HEK293T (cell line): ENCODE measurements at regions not wholly inside any gene's neighbourhood (a gene's known extent, or its start where the extent isn't known, plus 50 kb on each side); places are given as distances from the start of the nearest gene placed in this dataset.
"Not testable (repeated sequence)": the region's sequence is repeated elsewhere in the genome, so short reads cannot be mapped to it uniquely, and the experiment has no call there.

Experiments used
- CTCF ChIA-PET: fragments of 350-600 bp; formaldehyde crosslinking; extraction: SDS; loops from one replicate; lab custom pipeline; 2021; ENCODE audit warnings: antibody characterized with exemption, inconsistent platforms; lab: Yijun Ruan, JAX
- POLR2A ChIA-PET: fragments of 350-600 bp; formaldehyde crosslinking; extraction: SDS; loops from one replicate; lab custom pipeline; 2020; ENCODE audit warnings: antibody characterized with exemption, inconsistent platforms; lab: Yijun Ruan, JAX
- DNase-seq: peaks from one replicate; pipeline ENCODE4 v3.0.0; 2012; ENCODE audit warnings: mixed read lengths; ENCODE audit errors: extremely low spot score
- ARNT ChIP-seq: fragments of 450-650 bp; IDR thresholded peaks from 2 replicates; pipeline ENCODE4 v1.6.1; 2017; ENCODE audit warnings: mild to moderate bottlenecking
- BHLHE40 ChIP-seq: fragments of 450-650 bp; IDR thresholded peaks from 2 replicates; pipeline ENCODE4 v1.6.1; 2016; ENCODE audit warnings: mild to moderate bottlenecking, moderate library complexity, borderline replicate concordance
- CTBP1 ChIP-seq: fragments of 450-650 bp; IDR thresholded peaks from 2 replicates; pipeline ENCODE4 v1.6.1; 2016; ENCODE audit warnings: borderline replicate concordance
- ELF4 ChIP-seq: fragments of 450-650 bp; IDR thresholded peaks from 2 replicates; pipeline ENCODE4 v1.6.1; 2017; ENCODE audit warnings: antibody characterized with exemption
- FOXA1 ChIP-seq: fragments of 450-650 bp; IDR thresholded peaks from 2 replicates; pipeline ENCODE4 v1.6.1; 2016; ENCODE audit warnings: mild to moderate bottlenecking
- FOXK2 ChIP-seq: fragments of 450-650 bp; IDR thresholded peaks from 2 replicates; pipeline ENCODE4 v1.6.1; 2016; ENCODE audit warnings: mild to moderate bottlenecking
- FOXM1 ChIP-seq: fragments of 450-650 bp; IDR thresholded peaks from 2 replicates; pipeline ENCODE4 v1.6.1; 2017; ENCODE audit warnings: mild to moderate bottlenecking, borderline replicate concordance
- HDGF ChIP-seq: fragments of 450-650 bp; IDR thresholded peaks from 2 replicates; pipeline ENCODE4 v1.6.1; 2017; ENCODE audit warnings: antibody characterized with exemption, borderline replicate concordance
- L3MBTL2 ChIP-seq: fragments of 450-650 bp; conservative IDR thresholded peaks from 2 replicates; pipeline ENCODE4 v1.6.1; 2016; ENCODE audit warnings: mild to moderate bottlenecking
- LEF1 ChIP-seq: fragments of 450-650 bp; IDR thresholded peaks from 2 replicates; pipeline ENCODE4 v1.6.1; 2017; ENCODE audit warnings: mild to moderate bottlenecking, borderline replicate concordance
- NFRKB ChIP-seq: fragments of 450-650 bp; IDR thresholded peaks from 2 replicates; pipeline ENCODE4 v1.6.1; 2016; ENCODE audit warnings: mild to moderate bottlenecking, moderate library complexity
- PKNOX1 ChIP-seq: fragments of 450-650 bp; IDR thresholded peaks from 2 replicates; pipeline ENCODE4 v1.6.1; 2016
- SP1 ChIP-seq: fragments of 450-650 bp; IDR thresholded peaks from 2 replicates; pipeline ENCODE4 v1.6.1; 2017
- SUZ12 ChIP-seq: fragments of 450-650 bp; IDR thresholded peaks from 2 replicates; pipeline ENCODE4 v1.6.1; 2016; ENCODE audit warnings: mild to moderate bottlenecking
- TARDBP ChIP-seq: fragments of 450-650 bp; IDR thresholded peaks from 2 replicates; pipeline ENCODE4 v1.6.1; 2016
- ZNF384 ChIP-seq: fragments of 450-650 bp; IDR thresholded peaks from 2 replicates; pipeline ENCODE4 v1.6.1; 2016

GRCh38 chrX:94831364-94831763, 1157.4 kb downstream of the FAM133A start:
- CTCF ChIA-PET: no interaction called here
- TF ChIP-seq PKNOX1: no peak
- no peak for TF ChIP-seq FOXM1
- no peak for TF ChIP-seq HDGF
- TF ChIP-seq NFRKB: no peak
- no peak for DNase-seq
- POLR2A ChIA-PET: no interaction called here

- DNase-seq: no peak
- ChIA-PET CTCF (no interaction called here), POLR2A (no interaction called here)
- TF ChIP-seq FOXM1: no peak
- no peak for TF ChIP-seq FOXK2
- TF ChIP-seq LEF1: no peak
- TF ChIP-seq ELF4: no peak
- no peak for TF ChIP-seq HDGF
- TF ChIP-seq SP1: no peak
- no peak for TF ChIP-seq ZNF384
- no peak for TF ChIP-seq CTBP1
- no peak for TF ChIP-seq FOXA1
- TF ChIP-seq BHLHE40: no peak
- TF ChIP-seq ARNT: no peak
- no peak for TF ChIP-seq PKNOX1
- TF ChIP-seq SUZ12: no peak
- no peak for TF ChIP-seq TARDBP
- TF ChIP-seq L3MBTL2: no peak
- TF ChIP-seq NFRKB: no peak
Observed at GRCh38 chrX:94834226-94834625, 1160.2 kb downstream of the FAM133A start.

GRCh38 chrX:94850811-94851210, 1176.8 kb downstream of the FAM133A start:
- TF ChIP-seq ELF4 (no peak), HDGF (no peak), BHLHE40 (no peak), FOXA1 (no peak), CTBP1 (no peak)
- CTCF ChIA-PET: no interaction called here
- DNase-seq: no peak
- POLR2A ChIA-PET: no interaction called here

- POLR2A ChIA-PET: no interaction called here
- DNase-seq: no peak
- CTCF ChIA-PET: no interaction called here
- no peak for TF ChIP-seq ZNF384
- TF ChIP-seq FOXK2: no peak
- TF ChIP-seq BHLHE40: no peak
- TF ChIP-seq SP1: no peak
- TF ChIP-seq SUZ12: no peak
- no peak for TF ChIP-seq NFRKB
- TF ChIP-seq TARDBP: no peak
- TF ChIP-seq FOXM1: no peak
- TF ChIP-seq L3MBTL2: no peak
- TF ChIP-seq ARNT: no peak
- TF ChIP-seq LEF1: no peak
- no peak for TF ChIP-seq CTBP1
- no peak for TF ChIP-seq FOXA1
- TF ChIP-seq PKNOX1: no peak
- TF ChIP-seq ELF4: no peak
- no peak for TF ChIP-seq HDGF
Observed at GRCh38 chrX:94854251-94854650, 1180.2 kb downstream of the FAM133A start.

- POLR2A ChIA-PET, CTCF ChIA-PET, DNase-seq: not testable (repeated sequence)
Observed at GRCh38 chrX:94862470-94862869, 1188.5 kb downstream of the FAM133A start.

GRCh38 chrX:94871640-94872039, 1197.6 kb downstream of the FAM133A start:
- ChIA-PET CTCF (no interaction called here), POLR2A (no interaction called here)
- TF ChIP-seq BHLHE40 (no peak), TARDBP (no peak), SUZ12 (no peak), NFRKB (no peak), FOXK2 (no peak), SP1 (no peak), PKNOX1 (no peak), CTBP1 (no peak), LEF1 (no peak), FOXA1 (no peak), FOXM1 (no peak), ELF4 (no peak), ARNT (no peak)
- DNase-seq: no peak

- DNase-seq: no peak
- TF ChIP-seq TARDBP: no peak
- no peak for TF ChIP-seq SP1
- TF ChIP-seq PKNOX1: no peak
- TF ChIP-seq LEF1: no peak
- no peak for TF ChIP-seq CTBP1
- no peak for TF ChIP-seq L3MBTL2
- TF ChIP-seq BHLHE40: no peak
- no peak for TF ChIP-seq FOXA1
- no peak for TF ChIP-seq ELF4
- no peak for TF ChIP-seq SUZ12
- no peak for TF ChIP-seq HDGF
- TF ChIP-seq NFRKB: no peak
- TF ChIP-seq ARNT: no peak
- no peak for TF ChIP-seq FOXM1
- TF ChIP-seq FOXK2: no peak
- no peak for TF ChIP-seq ZNF384
- POLR2A ChIA-PET: no interaction called here
- CTCF ChIA-PET: no interaction called here
Observed at GRCh38 chrX:94901849-94902248, 1227.8 kb downstream of the FAM133A start.
